DMS 273 (cell line): ENCODE measurements at regions not wholly inside any gene's neighbourhood (a gene's known extent, or its start where the extent isn't known, plus 50 kb on each side); places are given as distances from the start of the nearest gene placed in this dataset.
A peak's percentile ranks its signal among the peaks of the same experiment; 100 is the strongest.
"Not testable (repeated sequence)": the region's sequence is repeated elsewhere in the genome, so short reads cannot be mapped to it uniquely, and the experiment has no call there.

ENCODE experiments used
- DNase-seq: peaks from one replicate; lab custom pipeline; 2025; ENCODE audit not compliant: unreplicated experiment; lab: John Stamatoyannopoulos, UW

DNA sequence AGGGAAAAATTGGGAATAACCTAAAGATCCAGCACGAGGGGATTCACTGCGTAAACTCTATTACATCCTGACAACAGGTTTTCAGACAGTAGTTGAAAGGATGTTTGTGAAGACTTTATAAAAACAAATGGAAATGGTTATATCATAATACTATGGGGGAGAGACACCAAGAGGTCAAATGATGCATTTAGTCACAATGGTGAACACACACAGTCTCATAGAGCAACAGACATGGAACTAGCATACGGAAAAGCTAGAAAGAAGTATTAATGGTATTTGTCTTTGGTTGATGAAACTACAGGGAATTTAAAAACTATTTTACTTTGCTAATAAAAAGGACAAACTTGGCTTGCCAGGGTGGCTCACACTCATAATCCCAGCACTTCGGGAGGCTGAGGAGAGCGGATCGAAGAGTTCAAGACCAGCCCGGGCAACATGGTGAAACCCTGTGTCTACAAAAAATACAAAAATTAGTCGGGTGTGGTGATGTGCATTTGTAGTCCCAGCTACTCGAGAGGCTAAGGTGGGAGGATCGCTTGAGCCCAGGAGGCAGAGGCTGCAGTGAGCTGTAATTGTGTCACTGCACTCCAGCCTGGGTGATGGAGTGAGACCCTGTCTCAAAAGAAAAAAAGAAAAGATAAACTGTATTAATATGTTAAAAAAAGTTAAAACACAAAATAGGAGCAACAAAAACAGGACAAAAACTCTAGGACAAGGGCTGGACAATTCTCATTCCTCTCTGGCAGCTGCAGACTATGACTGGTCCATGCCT lies 94.8 kb downstream of the MYCN start:
- DNase-seq = no peak

- DNase-seq = peak; percentile 39
These were observed 94.0 kb downstream of the MYCN start for GRCh38 chr2:16034151-16034974.

DNA sequence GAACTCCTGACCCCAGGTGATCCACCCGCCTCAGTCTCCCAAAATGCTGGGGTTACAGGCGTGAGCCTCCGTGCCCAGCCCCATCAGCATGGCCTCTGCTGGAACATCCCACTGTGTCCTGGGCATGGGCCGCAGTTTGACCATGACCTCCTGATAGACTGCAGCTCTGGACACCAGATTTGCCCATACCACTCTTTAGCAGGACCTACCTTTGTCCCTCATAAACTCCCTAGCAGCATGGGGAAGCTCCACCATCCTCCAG lies 92.6 kb downstream of the MYCN start:
- DNase-seq = no peak

DNA sequence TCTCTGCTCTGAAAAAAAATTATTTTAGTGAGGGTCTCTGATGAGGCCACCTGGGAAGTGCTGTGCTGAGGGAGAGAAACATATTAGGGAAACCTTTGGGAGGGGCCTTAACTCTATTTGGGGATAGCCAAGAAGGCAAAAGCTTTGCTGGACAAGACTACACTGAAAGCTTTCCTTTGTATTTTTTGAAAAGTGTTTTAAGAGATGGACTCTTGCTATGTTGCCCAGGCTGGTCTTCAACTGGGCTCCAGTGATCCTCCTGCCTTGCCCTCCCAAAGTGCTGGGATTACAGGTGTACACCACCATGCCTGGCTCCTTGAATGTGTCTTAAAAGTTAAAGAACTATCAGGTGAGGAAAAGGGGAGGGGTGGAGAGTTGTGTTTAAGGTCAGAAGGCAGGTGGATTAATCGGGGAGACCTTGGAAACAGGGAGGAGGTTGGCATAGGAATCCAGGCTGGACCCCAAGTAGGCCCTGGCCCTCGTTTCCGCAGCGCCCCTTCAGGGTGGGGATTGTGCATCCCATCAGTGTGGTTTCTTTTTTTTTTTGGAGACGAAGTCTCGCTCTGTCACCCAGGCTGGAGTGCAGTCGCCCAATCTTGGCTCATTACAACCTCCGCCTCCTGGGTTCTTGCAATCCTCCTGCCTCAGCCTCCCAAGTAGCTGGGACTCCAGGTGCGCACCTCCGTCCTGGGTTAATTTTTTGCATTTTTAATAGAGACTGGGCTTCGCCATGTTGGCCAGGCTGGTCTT lies 92.1 kb downstream of the MYCN start:
- no peak for DNase-seq

DNA sequence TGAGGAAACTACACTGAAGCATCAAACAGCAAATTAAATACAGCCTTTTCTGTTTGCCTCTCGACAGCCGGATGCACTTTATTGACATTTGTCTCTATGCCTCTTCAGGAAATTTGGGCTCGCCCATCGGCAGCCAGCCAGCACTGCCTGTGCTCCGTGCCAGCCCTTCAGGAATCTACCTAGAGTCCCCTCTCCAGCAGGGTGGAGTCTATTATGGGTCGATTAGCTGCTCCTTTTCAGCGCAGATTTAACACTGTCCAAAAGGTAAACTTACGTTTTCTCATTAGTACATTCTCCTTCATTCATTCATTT lies 91.5 kb downstream of the MYCN start:
- DNase-seq = peak; percentile 7

- DNase-seq = no peak
These were observed 90.9 kb downstream of the MYCN start for GRCh38 chr2:16031058-16031847.

DNA sequence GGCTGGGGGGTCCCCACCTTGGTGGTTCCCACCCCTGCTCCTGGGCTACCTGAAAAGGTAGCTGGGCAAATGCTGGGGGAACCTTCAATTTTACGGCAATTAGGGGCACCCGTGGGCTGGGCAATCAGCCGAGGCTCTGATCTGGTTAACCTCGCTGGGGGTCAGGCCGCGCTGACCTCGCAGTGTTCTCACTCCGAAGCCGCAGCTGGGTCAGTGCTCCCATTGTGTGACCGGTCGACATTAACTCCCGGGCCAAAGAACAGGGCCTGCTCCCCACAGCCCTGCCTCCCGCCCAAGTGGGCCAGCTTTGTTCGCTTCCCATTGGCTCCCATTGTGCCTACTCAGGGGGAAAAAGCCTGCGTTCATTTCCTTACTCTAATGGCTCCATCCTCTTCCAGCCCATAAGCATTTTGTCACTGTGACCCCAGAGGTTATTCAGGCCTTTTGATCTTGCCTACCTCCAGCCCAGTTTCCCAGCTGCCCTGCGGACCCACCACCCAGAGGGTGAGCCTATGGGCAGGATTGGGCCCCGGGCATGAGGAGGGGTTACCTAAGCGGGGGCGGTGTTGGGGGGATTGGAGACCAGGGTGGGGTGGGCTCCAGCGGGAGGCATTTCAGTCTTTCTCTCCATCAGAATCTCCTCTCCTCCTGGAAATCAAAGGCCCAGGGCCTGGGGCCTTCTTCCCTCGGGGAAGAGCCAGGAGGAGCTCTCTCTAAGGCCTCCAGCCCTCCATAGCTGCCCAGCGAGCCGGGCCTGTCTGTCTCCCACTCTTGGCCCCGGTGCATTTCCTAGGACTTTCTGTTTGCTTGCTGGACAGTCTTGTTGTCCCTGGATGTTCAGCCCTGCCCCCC lies 90.1 kb downstream of the MYCN start:
- DNase-seq = no peak

DNA sequence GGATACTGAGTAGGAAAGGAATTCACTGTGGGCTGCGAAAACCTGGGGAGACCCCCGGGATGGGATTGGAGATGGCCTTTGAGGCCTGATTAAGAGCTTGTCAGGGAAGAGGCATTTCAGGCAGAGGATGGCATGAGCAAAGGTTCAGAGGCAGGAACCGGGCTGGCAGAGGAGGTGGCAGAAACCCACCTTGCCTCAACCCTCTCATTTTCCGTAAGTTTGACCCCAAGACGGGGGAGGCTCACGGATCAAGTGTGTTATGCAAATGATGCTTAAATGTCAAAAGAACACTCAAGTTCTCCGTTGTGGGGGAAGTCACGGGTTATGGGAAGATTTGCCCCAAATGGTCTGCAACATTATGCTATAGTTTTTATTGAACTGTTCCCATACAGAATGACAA lies 88.3 kb downstream of the MYCN start:
- DNase-seq = no peak

- DNase-seq = no peak
These were observed 86.6 kb downstream of the MYCN start for GRCh38 chr2:16026816-16027501.

DNA sequence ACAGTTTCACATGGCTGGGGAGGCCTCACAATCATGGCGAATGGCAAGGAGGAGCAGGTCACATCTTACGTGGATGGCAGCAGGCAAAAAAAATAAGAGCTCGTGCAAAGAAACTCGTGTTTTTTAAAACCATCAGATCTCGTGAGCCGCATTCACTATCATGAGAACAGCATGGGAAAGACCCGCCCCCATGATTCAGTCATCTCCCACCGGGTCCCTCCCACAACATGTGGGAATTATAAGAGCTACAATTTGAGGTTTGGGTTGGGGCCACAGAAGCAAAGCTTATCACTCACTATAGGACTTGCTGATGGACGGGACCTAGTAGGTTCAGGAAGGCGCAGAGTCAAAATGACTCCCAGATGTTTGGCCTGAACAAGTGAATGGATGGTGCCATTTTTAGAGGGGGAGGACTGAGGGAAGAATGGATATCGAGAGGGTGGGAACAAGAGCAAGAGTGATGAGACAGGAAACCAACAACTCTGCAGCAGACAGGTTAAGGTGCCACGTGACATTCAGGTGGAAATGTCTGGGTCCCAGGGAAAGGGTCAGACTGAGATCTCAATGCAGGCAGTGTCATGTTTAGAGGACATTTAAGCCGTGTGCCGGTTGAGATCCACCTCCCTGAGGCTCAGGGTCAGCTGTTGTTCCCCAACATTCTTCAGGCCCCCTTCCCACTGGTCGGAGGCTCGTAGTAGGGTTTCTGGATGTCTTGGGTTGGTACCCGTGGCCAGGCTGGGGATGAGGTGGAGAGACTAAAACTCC lies 85.7 kb downstream of the MYCN start:
- no peak for DNase-seq

GRCh38 chr2:16025211-16025875 lies 85.0 kb downstream of the MYCN start:
- no peak for DNase-seq

DNA sequence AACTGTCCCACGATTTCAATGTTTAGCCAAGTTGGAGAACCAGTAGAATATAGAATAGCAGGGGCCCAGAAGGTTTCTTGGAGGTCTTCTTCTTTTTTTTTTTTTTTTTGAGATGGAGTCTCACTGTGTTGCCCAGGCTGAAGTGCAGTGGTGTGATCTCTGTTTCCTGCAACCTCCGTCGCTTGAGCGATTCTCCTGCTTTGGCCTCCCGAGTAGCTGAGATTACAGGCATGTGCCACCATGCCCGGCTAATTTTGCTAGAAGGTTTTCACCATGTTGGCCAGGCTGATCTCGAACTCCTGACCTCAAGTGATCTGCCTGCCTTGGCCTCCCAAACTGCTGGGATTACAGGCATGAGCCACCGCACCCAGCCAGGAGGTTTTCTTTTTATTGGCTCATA lies 84.3 kb downstream of the MYCN start:
- not testable (repeated sequence) for DNase-seq

GRCh38 chr2:16023506-16024360 lies 83.4 kb downstream of the MYCN start:
- DNase-seq = no peak

DNA sequence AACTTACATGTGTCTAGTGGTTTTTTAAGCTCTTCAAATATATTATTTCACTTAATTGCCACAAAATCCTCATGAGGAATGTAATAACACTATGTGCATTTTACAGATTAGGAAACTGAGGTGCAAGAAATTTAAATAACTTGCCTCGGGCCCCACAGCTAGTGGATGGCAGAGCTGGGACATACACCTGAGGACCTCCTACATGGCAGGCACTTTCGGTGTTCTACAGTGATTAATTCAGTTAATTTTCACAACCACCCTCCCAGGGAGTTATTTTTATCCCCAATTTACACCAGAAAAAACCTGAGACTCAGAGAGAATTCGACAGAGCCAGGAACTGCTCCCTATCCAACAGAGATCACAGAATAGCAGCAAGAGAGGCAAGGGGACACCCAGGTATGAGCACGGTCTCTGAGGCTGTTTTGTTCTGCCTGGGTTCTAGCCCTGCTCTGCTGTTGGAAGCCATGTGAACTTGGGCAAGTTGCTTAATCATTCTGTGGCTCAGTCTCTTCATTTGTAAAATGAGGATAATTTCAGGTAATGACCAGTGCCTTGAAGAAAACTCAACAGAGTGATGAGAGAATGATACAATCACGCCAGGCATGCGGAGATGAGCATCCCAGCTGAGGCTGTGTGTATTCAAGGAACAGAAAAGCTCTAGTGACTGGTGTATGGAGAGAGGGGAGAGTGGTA lies 82.3 kb downstream of the MYCN start:
- DNase-seq = no peak

GRCh38 chr2:16021611-16022363 lies 81.4 kb downstream of the MYCN start:
- no peak for DNase-seq

- no peak for DNase-seq
These were observed 80.1 kb downstream of the MYCN start for GRCh38 chr2:16020389-16021008.
